GM23338 (cell line): ENCODE measurements at regions not wholly inside any gene's neighbourhood (a gene's known extent, or its start where the extent isn't known, plus 50 kb on each side); places are given as distances from the start of the nearest gene placed in this dataset.

ENCODE experiments used
- ATAC-seq: fragments of 200-7000 bp; cut with Tn5 transposase; 3 replicates; pipeline ENCODE4 v1.9.1; 2020
- DNase-seq: peaks from one replicate; pipeline ENCODE4 v3.0.0-alpha.2; 2015; ENCODE audit warnings: low spot score
- H2AFZ ChIP-seq: fragments of 200-600 bp; sonication (generic); 2 replicates; pipeline ENCODE4 v1.8.0; 2016; ENCODE audit warnings: antibody characterized with exemption, mild to moderate bottlenecking, moderate library complexity
- H3F3A ChIP-seq: fragments of 200-600 bp; sonication (generic); replicated peaks from 2 replicates; pipeline ENCODE4 v1.8.0; 2017; ENCODE audit warnings: antibody characterized with exemption, mixed run types, low read depth
- H3K27ac ChIP-seq: fragments of 200-600 bp; sonication (generic); 2 replicates; pipeline ENCODE4 v1.6.1; 2016; ENCODE audit warnings: low read depth
- H3K27me3 ChIP-seq: fragments of 200-600 bp; sonication (generic); 2 replicates; pipeline ENCODE4 v1.8.0; 2016; ENCODE audit warnings: mild to moderate bottlenecking, mixed run types, moderate library complexity; ENCODE audit not compliant: insufficient read depth
- H3K36me3 ChIP-seq: fragments of 200-600 bp; sonication (generic); 2 replicates; pipeline ENCODE4 v1.8.0; 2016; ENCODE audit warnings: mild to moderate bottlenecking; ENCODE audit not compliant: insufficient read depth
- H3K4me1 ChIP-seq: fragments of 200-600 bp; sonication (generic); 2 replicates; pipeline ENCODE4 v1.8.0; 2016; ENCODE audit warnings: mild to moderate bottlenecking, moderate library complexity; ENCODE audit not compliant: insufficient read depth
- H3K4me2 ChIP-seq: fragments of 200-600 bp; sonication (generic); 2 replicates; pipeline ENCODE4 v1.7.1; 2017; ENCODE audit warnings: mixed run types
- H3K4me3 ChIP-seq: fragments of 200-600 bp; sonication (generic); 2 replicates; pipeline ENCODE4 v1.6.1; 2016; ENCODE audit warnings: mixed run types
- H3K79me2 ChIP-seq: fragments of 200-600 bp; sonication (generic); replicated peaks from 2 replicates; pipeline ENCODE4 v1.8.0; 2017; ENCODE audit warnings: mild to moderate bottlenecking; ENCODE audit not compliant: insufficient read depth
- H3K9me2 ChIP-seq: fragments of 200-600 bp; sonication (generic); 2 replicates; pipeline ENCODE4 v1.8.0; 2017; ENCODE audit not compliant: insufficient read depth
- H4K20me1 ChIP-seq: fragments of 200-600 bp; sonication (generic); replicated peaks from 2 replicates; pipeline ENCODE4 v1.8.0; 2017; ENCODE audit warnings: mild to moderate bottlenecking; ENCODE audit not compliant: insufficient read depth
- H3K27ac Mint-ChIP-seq: 2 replicates; pipeline ENCODE4 v1.8.0; 2020; ENCODE audit warnings: inconsistent platforms, mild to moderate bottlenecking, moderate library complexity, mixed read lengths
- H3K27me3 Mint-ChIP-seq: 3 replicates; pipeline ENCODE4 v1.8.0; 2022; ENCODE audit warnings: low read depth, mild to moderate bottlenecking, moderate library complexity, mixed read lengths, inconsistent platforms; ENCODE audit not compliant: insufficient read depth, poor library complexity
- H3K36me3 Mint-ChIP-seq: 3 replicates; pipeline ENCODE4 v1.8.0; 2021; ENCODE audit warnings: low read depth, mild to moderate bottlenecking, inconsistent platforms, moderate library complexity, mixed read lengths
- H3K4me1 Mint-ChIP-seq: 3 replicates; pipeline ENCODE4 v1.8.0; 2020; ENCODE audit warnings: mild to moderate bottlenecking, inconsistent platforms, mixed read lengths
- H3K4me3 Mint-ChIP-seq: 3 replicates; pipeline ENCODE4 v1.8.0; 2021; ENCODE audit warnings: moderate library complexity, mild to moderate bottlenecking, inconsistent platforms, mixed read lengths
- H3K9me3 Mint-ChIP-seq: 3 replicates; pipeline ENCODE4 v1.8.0; 2020; ENCODE audit warnings: moderate library complexity, mild to moderate bottlenecking, inconsistent platforms, mixed read lengths
- CREB1 ChIP-seq: fragments of 250-450 bp; sonication (Bioruptor Pico); IDR thresholded peaks from 2 replicates; pipeline ENCODE4 v1.5.0; 2020; ENCODE audit warnings: low read depth, mild to moderate bottlenecking, moderate library complexity
- EZH2 ChIP-seq: fragments of 200-600 bp; sonication (generic); IDR thresholded peaks from one replicate; pipeline ENCODE4 v1.8.0; 2017; ENCODE audit warnings: antibody characterized with exemption, mild to moderate bottlenecking, low read depth; ENCODE audit not compliant: unreplicated experiment
- JUNB ChIP-seq: IDR thresholded peaks from one replicate; pipeline ENCODE4 v1.6.1; 2016; ENCODE audit warnings: antibody characterized with exemption; ENCODE audit not compliant: unreplicated experiment
- NANOG ChIP-seq: IDR thresholded peaks from 2 replicates; pipeline ENCODE4 v1.6.1; 2016; ENCODE audit warnings: antibody characterized with exemption, borderline replicate concordance
- POLR2AphosphoS5 ChIP-seq: IDR thresholded peaks from 2 replicates; pipeline ENCODE4 v1.6.1; 2016; ENCODE audit warnings: antibody characterized with exemption, low read depth
- REST ChIP-seq: IDR thresholded peaks from one replicate; pipeline ENCODE4 v1.6.1; 2018; ENCODE audit warnings: antibody characterized with exemption; ENCODE audit not compliant: unreplicated experiment
- ZNF114 ChIP-seq: fragments of 250-450 bp; sonication (Bioruptor Pico); IDR thresholded peaks from 2 replicates; pipeline ENCODE4 v1.5.0; 2020; ENCODE audit warnings: mild to moderate bottlenecking, moderate library complexity
- TF ChIP-seq, protein P1 (sequence below): fragments of 250-450 bp; sonication (Bioruptor Pico); IDR thresholded peaks from 2 replicates; pipeline ENCODE4 v1.5.0; 2020; ENCODE audit warnings: mild to moderate bottlenecking, moderate library complexity
- TF ChIP-seq, protein P2 (sequence below): IDR thresholded peaks from 2 replicates; pipeline ENCODE4 v1.6.1; 2016; ENCODE audit warnings: antibody characterized with exemption

GRCh38 chr3:141419946-141420345, 51.6 kb downstream of the ZBTB38 start:
- no peak overlapping the region for H3K4me3 ChIP-seq
- no peaks in the 10 kb centered on the region for H3K36me3 ChIP-seq
- peaks cover 7% of the 10 kb centered on the region; the same call in 1 of the 2 replicates for H3K9me2 ChIP-seq
- Mint-ChIP-seq H3K27ac (no peak overlapping the region), H3K4me3 (no peak overlapping the region), H3K9me3 (no peaks in the 10 kb centered on the region), H3K4me1 (peaks cover 4% of the 10 kb centered on the region), H3K36me3 (no peaks in the 10 kb centered on the region; the same call in 2 of the 3 replicates), H3K27me3 (peaks cover 2% of the 10 kb centered on the region)
- no peak overlapping the region for H3K4me2 ChIP-seq
- no peak for DNase-seq
- H3K27ac ChIP-seq, result no peak overlapping the region
- no peak for TF ChIP-seq JUNB
- no peak for TF ChIP-seq POLR2AphosphoS5
- TF ChIP-seq EZH2, result no peak
- TF ChIP-seq, protein P1, sequence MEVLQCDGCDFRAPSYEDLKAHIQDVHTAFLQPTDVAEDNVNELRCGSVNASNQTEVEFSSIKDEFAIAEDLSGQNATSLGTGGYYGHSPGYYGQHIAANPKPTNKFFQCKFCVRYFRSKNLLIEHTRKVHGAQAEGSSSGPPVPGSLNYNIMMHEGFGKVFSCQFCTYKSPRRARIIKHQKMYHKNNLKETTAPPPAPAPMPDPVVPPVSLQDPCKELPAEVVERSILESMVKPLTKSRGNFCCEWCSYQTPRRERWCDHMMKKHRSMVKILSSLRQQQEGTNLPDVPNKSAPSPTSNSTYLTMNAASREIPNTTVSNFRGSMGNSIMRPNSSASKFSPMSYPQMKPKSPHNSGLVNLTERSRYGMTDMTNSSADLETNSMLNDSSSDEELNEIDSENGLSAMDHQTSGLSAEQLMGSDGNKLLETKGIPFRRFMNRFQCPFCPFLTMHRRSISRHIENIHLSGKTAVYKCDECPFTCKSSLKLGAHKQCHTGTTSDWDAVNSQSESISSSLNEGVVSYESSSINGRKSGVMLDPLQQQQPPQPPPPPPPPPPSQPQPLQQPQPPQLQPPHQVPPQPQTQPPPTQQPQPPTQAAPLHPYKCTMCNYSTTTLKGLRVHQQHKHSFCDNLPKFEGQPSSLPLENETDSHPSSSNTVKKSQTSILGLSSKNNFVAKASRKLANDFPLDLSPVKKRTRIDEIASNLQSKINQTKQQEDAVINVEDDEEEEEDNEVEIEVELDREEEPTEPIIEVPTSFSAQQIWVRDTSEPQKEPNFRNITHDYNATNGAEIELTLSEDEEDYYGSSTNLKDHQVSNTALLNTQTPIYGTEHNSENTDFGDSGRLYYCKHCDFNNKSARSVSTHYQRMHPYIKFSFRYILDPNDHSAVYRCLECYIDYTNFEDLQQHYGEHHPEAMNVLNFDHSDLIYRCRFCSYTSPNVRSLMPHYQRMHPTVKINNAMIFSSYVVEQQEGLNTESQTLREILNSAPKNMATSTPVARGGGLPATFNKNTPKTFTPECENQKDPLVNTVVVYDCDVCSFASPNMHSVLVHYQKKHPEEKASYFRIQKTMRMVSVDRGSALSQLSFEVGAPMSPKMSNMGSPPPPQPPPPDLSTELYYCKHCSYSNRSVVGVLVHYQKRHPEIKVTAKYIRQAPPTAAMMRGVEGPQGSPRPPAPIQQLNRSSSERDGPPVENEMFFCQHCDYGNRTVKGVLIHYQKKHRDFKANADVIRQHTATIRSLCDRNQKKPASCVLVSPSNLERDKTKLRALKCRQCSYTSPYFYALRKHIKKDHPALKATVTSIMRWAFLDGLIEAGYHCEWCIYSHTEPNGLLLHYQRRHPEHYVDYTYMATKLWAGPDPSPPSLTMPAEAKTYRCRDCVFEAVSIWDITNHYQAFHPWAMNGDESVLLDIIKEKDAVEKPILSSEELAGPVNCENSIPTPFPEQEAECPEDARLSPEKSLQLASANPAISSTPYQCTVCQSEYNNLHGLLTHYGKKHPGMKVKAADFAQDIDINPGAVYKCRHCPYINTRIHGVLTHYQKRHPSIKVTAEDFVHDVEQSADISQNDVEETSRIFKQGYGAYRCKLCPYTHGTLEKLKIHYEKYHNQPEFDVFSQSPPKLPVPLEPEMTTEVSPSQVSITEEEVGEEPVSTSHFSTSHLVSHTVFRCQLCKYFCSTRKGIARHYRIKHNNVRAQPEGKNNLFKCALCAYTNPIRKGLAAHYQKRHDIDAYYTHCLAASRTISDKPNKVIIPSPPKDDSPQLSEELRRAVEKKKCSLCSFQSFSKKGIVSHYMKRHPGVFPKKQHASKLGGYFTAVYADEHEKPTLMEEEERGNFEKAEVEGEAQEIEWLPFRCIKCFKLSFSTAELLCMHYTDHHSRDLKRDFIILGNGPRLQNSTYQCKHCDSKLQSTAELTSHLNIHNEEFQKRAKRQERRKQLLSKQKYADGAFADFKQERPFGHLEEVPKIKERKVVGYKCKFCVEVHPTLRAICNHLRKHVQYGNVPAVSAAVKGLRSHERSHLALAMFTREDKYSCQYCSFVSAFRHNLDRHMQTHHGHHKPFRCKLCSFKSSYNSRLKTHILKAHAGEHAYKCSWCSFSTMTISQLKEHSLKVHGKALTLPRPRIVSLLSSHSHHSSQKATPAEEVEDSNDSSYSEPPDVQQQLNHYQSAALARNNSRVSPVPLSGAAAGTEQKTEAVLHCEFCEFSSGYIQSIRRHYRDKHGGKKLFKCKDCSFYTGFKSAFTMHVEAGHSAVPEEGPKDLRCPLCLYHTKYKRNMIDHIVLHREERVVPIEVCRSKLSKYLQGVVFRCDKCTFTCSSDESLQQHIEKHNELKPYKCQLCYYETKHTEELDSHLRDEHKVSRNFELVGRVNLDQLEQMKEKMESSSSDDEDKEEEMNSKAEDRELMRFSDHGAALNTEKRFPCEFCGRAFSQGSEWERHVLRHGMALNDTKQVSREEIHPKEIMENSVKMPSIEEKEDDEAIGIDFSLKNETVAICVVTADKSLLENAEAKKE (CRISPR knock-in tag), result no peak
- TF ChIP-seq ZNF114, result no peak
- no peak for TF ChIP-seq NANOG
- no peak for TF ChIP-seq REST
- no peak for TF ChIP-seq CREB1
- TF ChIP-seq, protein P2, sequence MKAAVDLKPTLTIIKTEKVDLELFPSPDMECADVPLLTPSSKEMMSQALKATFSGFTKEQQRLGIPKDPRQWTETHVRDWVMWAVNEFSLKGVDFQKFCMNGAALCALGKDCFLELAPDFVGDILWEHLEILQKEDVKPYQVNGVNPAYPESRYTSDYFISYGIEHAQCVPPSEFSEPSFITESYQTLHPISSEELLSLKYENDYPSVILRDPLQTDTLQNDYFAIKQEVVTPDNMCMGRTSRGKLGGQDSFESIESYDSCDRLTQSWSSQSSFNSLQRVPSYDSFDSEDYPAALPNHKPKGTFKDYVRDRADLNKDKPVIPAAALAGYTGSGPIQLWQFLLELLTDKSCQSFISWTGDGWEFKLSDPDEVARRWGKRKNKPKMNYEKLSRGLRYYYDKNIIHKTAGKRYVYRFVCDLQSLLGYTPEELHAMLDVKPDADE, result no peak
- peak; percentile 29; the same call in 1 of the 3 replicates for ATAC-seq
- H4K20me1 ChIP-seq, result no peaks in the 10 kb centered on the region
- H2AFZ ChIP-seq, result no peak overlapping the region
- no peaks in the 10 kb centered on the region for H3K4me1 ChIP-seq
- no peaks in the 10 kb centered on the region for H3F3A ChIP-seq
- H3K79me2 ChIP-seq, result no peaks in the 10 kb centered on the region
- H3K27me3 ChIP-seq, result no peaks in the 10 kb centered on the region
